ENCODE measurements at regions not wholly inside any gene's neighbourhood (a gene's known extent, or its start where the extent isn't known, plus 50 kb on each side); places are given as distances from the start of the nearest gene placed in this dataset.

- DNase-seq (ENCODE audit: low spot score), result no peak
Observed at GRCh38 chr4:189022440-189023035, 883.3 kb downstream of the TRIML1 start.

GRCh38 chr4:189029976-189030504 lies 890.8 kb downstream of the TRIML1 start:
- DNase-seq (ENCODE audit: low spot score), result no peak

GRCh38 chr4:189032606-189033338 lies 893.5 kb downstream of the TRIML1 start:
- DNase-seq (ENCODE audit: low spot score), result no peak

GRCh38 chr4:189033801-189034347 lies 894.6 kb downstream of the TRIML1 start:
- DNase-seq (ENCODE audit: low spot score), result no peak

- no peak for DNase-seq (ENCODE audit: low spot score)
Observed at GRCh38 chr4:189035091-189035490, 895.9 kb downstream of the TRIML1 start.

GRCh38 chr4:189035654-189036053 lies 896.4 kb downstream of the TRIML1 start:
- no peak for DNase-seq (ENCODE audit: low spot score)

- no peak for DNase-seq (ENCODE audit: low spot score)
Observed at GRCh38 chr4:189036906-189037305, 897.7 kb downstream of the TRIML1 start.

- DNase-seq (ENCODE audit: low spot score), result no peak
Observed at GRCh38 chr4:189046642-189047041, 894.0 kb upstream of the FRG1 start.

GRCh38 chr4:189048119-189048518 lies 892.6 kb upstream of the FRG1 start:
- no peak for DNase-seq (ENCODE audit: low spot score)

- DNase-seq (ENCODE audit: low spot score), result no peak
Observed at GRCh38 chr4:189049682-189050081, 891.0 kb upstream of the FRG1 start.

GRCh38 chr4:189050643-189051042 lies 890.0 kb upstream of the FRG1 start:
- no peak for DNase-seq (ENCODE audit: low spot score)

GRCh38 chr4:189053621-189054020 lies 887.1 kb upstream of the FRG1 start:
- no peak for DNase-seq (ENCODE audit: low spot score)

- DNase-seq (ENCODE audit: low spot score), result no peak
Observed at GRCh38 chr4:189060104-189060503, 880.6 kb upstream of the FRG1 start.

GRCh38 chr4:189062047-189062820 lies 878.4 kb upstream of the FRG1 start:
- DNase-seq (ENCODE audit: low spot score), result no peak

GRCh38 chr4:189069772-189070171 lies 870.9 kb upstream of the FRG1 start:
- DNase-seq (ENCODE audit: low spot score), result no peak

GRCh38 chr4:189071241-189071640 lies 869.4 kb upstream of the FRG1 start:
- no peak for DNase-seq (ENCODE audit: low spot score)

- DNase-seq (ENCODE audit: low spot score), result no peak
Observed at GRCh38 chr4:189073739-189074138, 866.9 kb upstream of the FRG1 start.

- DNase-seq (ENCODE audit: low spot score), result no peak
Observed at GRCh38 chr4:189081826-189082225, 858.8 kb upstream of the FRG1 start.

GRCh38 chr4:189083769-189084168 lies 856.9 kb upstream of the FRG1 start:
- DNase-seq (ENCODE audit: low spot score), result no peak

- no peak for DNase-seq (ENCODE audit: low spot score)
Observed at GRCh38 chr4:189084671-189085070, 856.0 kb upstream of the FRG1 start.

GRCh38 chr4:189087971-189088370 lies 852.7 kb upstream of the FRG1 start:
- DNase-seq (ENCODE audit: low spot score), result no peak

- no peak for DNase-seq (ENCODE audit: low spot score)
Observed at GRCh38 chr4:189088780-189089179, 851.9 kb upstream of the FRG1 start.

Data from Ammon's horn (tissue), 1 donor.